CD14-positive monocyte (primary cell): ENCODE measurements at regions not wholly inside any gene's neighbourhood (a gene's known extent, or its start where the extent isn't known, plus 50 kb on each side); places are given as distances from the start of the nearest gene placed in this dataset.

Experiments used
- DNase-seq, 3 donors: peaks; one replicate each; pipeline ENCODE4 v3.0.0-alpha.2; 2011 to 2022
- H2AFZ ChIP-seq: 2 replicates; pipeline ENCODE4 v1.6.0; 2012; ENCODE audit warnings: mild to moderate bottlenecking, low read depth, low read length, inconsistent platforms; ENCODE audit not compliant: insufficient read depth, poor library complexity, severe bottlenecking
- H3K27ac ChIP-seq, 2 donors: 1 replicate in 1 of 2; 2 replicates in 1 of 2; pipeline ENCODE4 v1.5.1; 2012 to 2013; ENCODE audit warnings: low read length in 2 of 2, control low read depth in 1 of 2, inconsistent platforms in 1 of 2, low read depth in 1 of 2, mild to moderate bottlenecking in 1 of 2
- H3K27me3 ChIP-seq, 2 donors: one replicate each; pipeline versions ENCODE4 v1.6.0 to v1.6.1; 2011 to 2013; ENCODE audit warnings: low read length in 2 of 2; ENCODE audit not compliant: control insufficient read depth in 2 of 2, insufficient read depth in 2 of 2
- H3K36me3 ChIP-seq, 2 donors: replicated peaks in 1 of 2; 1 replicate in 1 of 2; 2 replicates in 1 of 2; pipeline versions ENCODE4 v1.5.1 to v1.6.1; 2012 to 2013; ENCODE audit warnings: low read length in 2 of 2, control low read depth in 1 of 2, inconsistent platforms in 1 of 2, mild to moderate bottlenecking in 1 of 2; ENCODE audit not compliant: insufficient read depth in 2 of 2, control insufficient read depth in 1 of 2
- H3K4me1 ChIP-seq, 2 donors: 1 replicate in 1 of 2; 2 replicates in 1 of 2; pipeline versions ENCODE4 v1.5.1 to v1.6.1; 2012 to 2013; ENCODE audit warnings: low read length in 2 of 2, control low read depth in 1 of 2, inconsistent platforms in 1 of 2, mild to moderate bottlenecking in 1 of 2, moderate library complexity in 1 of 2; ENCODE audit not compliant: insufficient read depth in 2 of 2, control insufficient read depth in 1 of 2
- H3K4me2 ChIP-seq: replicated peaks from 2 replicates; pipeline ENCODE3; 2012; ENCODE audit warnings: low read length, moderate library complexity, mild to moderate bottlenecking; ENCODE audit not compliant: poor library complexity, severe bottlenecking; ENCODE audit errors: extremely low read depth
- H3K4me3 ChIP-seq, 3 experiments: fragments of 200-600 bp in 1 of 3; sonication (generic) in 1 of 3; replicated peaks in 1 of 3; 1 replicate in 2 of 3; 2 replicates in 1 of 3; pipeline ENCODE4 v1.5.1; 2011 to 2013; ENCODE audit warnings: low read length in 3 of 3, mild to moderate bottlenecking in 3 of 3, control low read depth in 2 of 3, low read depth in 2 of 3, inconsistent platforms in 1 of 3, moderate library complexity in 1 of 3
- H3K79me2 ChIP-seq: 2 replicates; pipeline ENCODE4 v1.6.0; 2012; ENCODE audit warnings: mild to moderate bottlenecking, control low read depth, inconsistent platforms, low read length, moderate library complexity; ENCODE audit not compliant: insufficient read depth
- H3K9ac ChIP-seq: 2 replicates; pipeline ENCODE4 v1.6.0; 2017; ENCODE audit warnings: low read length, mild to moderate bottlenecking; ENCODE audit not compliant: insufficient read depth, poor library complexity, severe bottlenecking
- H3K9me3 ChIP-seq, 2 donors: replicated peaks in 1 of 2; 1 replicate in 1 of 2; 2 replicates in 1 of 2; pipeline versions ENCODE4 v1.5.1 to v1.6.1; 2012 to 2013; ENCODE audit warnings: low read length in 2 of 2, control low read depth in 1 of 2; ENCODE audit not compliant: control insufficient read depth in 1 of 2, insufficient read depth in 1 of 2
- H4K20me1 ChIP-seq: 2 replicates; pipeline ENCODE4 v1.6.0; 2012; ENCODE audit warnings: mild to moderate bottlenecking, low read length, control low read depth, moderate library complexity; ENCODE audit not compliant: insufficient read depth
- H3K27ac Mint-ChIP-seq, 7 donors: one replicate each; pipeline ENCODE4 v1.8.0; 2020; ENCODE audit warnings: mild to moderate bottlenecking in 7 of 7, mixed read lengths in 7 of 7, moderate library complexity in 6 of 7, inconsistent platforms in 2 of 7
- H3K27me3 Mint-ChIP-seq, 3 donors: one replicate each; pipeline ENCODE4 v1.8.0; 2021 to 2022; ENCODE audit warnings: low read depth in 3 of 3, mild to moderate bottlenecking in 3 of 3, mixed read lengths in 3 of 3, moderate library complexity in 3 of 3, inconsistent platforms in 1 of 3
- H3K36me3 Mint-ChIP-seq, 2 donors: one replicate each; pipeline ENCODE4 v1.8.0; 2020; ENCODE audit warnings: mixed read lengths in 2 of 2, inconsistent platforms in 1 of 2, mild to moderate bottlenecking in 1 of 2
- H3K4me1 Mint-ChIP-seq: one replicate; pipeline ENCODE4 v1.8.0; 2020; ENCODE audit warnings: mild to moderate bottlenecking, mixed read lengths
- H3K4me3 Mint-ChIP-seq, 2 donors: one replicate each; pipeline ENCODE4 v1.8.0; 2020; ENCODE audit warnings: mild to moderate bottlenecking in 2 of 2, mixed read lengths in 2 of 2, moderate library complexity in 1 of 2
- H3K9me3 Mint-ChIP-seq, 7 donors: one replicate each; pipeline ENCODE4 v1.8.0; 2020 to 2022; ENCODE audit warnings: mixed read lengths in 7 of 7, mild to moderate bottlenecking in 6 of 7, moderate library complexity in 6 of 7, inconsistent platforms in 2 of 7
- WGBS: methylation state at CpG from one replicate; pipeline ENCODE4 v1.1.5; 2013; ENCODE audit warnings: missing lambda C conversion rate; ENCODE audit not compliant: insufficient coverage; 5-methylcytosine and 5-hydroxymethylcytosine counted together
- intact Hi-C, 2 donors: fragments of 100-400 bp; cut with micrococcal nuclease; formaldehyde crosslinking; loops; one replicate each; pipeline versions ENCODE4 v1.15.0 to v1.15.1; 2023
- TF ChIP-seq, protein P1 (sequence below): fragments of 200-600 bp; IDR thresholded peaks from one replicate; pipeline ENCODE4 v1.8.0; 2022; ENCODE audit warnings: antibody characterized with exemption, mild to moderate bottlenecking

DNA sequence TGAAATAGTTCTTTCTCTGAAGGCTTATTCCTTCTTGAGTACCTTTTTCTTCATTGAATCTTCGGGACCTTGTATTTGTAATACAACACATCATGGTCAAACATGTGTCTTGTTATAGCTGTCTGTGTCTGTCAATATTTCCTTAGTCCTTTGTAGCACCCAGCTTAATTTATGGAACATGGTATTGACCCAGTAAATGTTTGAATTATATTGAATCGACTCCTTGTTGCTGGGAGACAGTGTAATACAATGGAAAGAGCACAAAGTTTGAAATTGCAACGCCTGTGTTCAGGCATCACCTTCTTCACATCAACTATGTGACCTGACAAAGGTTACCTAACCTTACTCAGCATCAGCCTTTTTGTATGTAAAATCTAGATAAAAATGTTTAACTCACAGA lies 267.2 kb upstream of the CYRIA start:
- Mint-ChIP-seq H3K27me3 (no peaks in the 10 kb centered on the region), H3K27ac (no peak overlapping the region), H3K36me3 (no peaks in the 10 kb centered on the region), H3K9me3 (peaks cover 0 to 6% (median 0%) of the 10 kb centered on the region in 7 donors), H3K4me3 (no peak overlapping the region), H3K4me1 (no peaks in the 10 kb centered on the region)
- Histone ChIP-seq H3K9me3 (no peaks in the 10 kb centered on the region), H3K79me2 (no peaks in the 10 kb centered on the region), H3K27ac (no peak overlapping the region), H3K27me3 (no peaks in the 10 kb centered on the region), H3K4me3 (no peak overlapping the region), H3K9ac (no peak overlapping the region), H3K36me3 (no peaks in the 10 kb centered on the region), H3K4me1 (no peaks in the 10 kb centered on the region), H2AFZ (no peak overlapping the region), H3K4me2 (no peak overlapping the region), H4K20me1 (no peaks in the 10 kb centered on the region)
- no CpG with 5 or more reads among the region's 3 CpGs for WGBS
- TF ChIP-seq, protein P1, sequence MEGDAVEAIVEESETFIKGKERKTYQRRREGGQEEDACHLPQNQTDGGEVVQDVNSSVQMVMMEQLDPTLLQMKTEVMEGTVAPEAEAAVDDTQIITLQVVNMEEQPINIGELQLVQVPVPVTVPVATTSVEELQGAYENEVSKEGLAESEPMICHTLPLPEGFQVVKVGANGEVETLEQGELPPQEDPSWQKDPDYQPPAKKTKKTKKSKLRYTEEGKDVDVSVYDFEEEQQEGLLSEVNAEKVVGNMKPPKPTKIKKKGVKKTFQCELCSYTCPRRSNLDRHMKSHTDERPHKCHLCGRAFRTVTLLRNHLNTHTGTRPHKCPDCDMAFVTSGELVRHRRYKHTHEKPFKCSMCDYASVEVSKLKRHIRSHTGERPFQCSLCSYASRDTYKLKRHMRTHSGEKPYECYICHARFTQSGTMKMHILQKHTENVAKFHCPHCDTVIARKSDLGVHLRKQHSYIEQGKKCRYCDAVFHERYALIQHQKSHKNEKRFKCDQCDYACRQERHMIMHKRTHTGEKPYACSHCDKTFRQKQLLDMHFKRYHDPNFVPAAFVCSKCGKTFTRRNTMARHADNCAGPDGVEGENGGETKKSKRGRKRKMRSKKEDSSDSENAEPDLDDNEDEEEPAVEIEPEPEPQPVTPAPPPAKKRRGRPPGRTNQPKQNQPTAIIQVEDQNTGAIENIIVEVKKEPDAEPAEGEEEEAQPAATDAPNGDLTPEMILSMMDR, result no peak
- intact Hi-C loops, result no loop called here
- no peak for DNase-seq

DNA sequence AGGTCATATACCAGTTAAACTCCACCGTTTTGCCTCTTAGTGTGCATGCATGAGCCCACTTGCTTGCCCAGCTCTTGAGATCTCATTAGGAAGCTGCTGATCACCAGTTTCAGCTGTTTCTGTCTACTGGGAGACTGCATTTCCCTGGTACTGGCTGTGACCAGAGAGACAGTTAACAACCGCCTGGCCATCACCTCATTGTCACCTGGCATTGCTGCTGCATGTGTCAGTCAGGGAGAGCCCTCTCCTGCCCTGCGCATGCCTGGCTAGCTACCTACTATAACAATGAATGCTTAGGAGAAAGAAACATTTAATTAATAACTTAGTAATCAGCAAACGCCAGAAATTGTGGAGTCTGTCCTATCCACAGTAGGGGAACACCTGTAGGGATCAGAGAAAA lies 265.8 kb upstream of the CYRIA start:
- Mint-ChIP-seq H3K27ac (no peak overlapping the region), H3K9me3 (peaks cover 0 to 5% (median 0%) of the 10 kb centered on the region in 7 donors), H3K4me3 (no peak overlapping the region), H3K27me3 (no peaks in the 10 kb centered on the region), H3K4me1 (no peaks in the 10 kb centered on the region), H3K36me3 (no peaks in the 10 kb centered on the region)
- Histone ChIP-seq H3K27me3 (no peaks in the 10 kb centered on the region), H3K4me3 (no peak overlapping the region), H3K79me2 (no peaks in the 10 kb centered on the region), H4K20me1 (no peaks in the 10 kb centered on the region), H3K9ac (no peak overlapping the region), H2AFZ (no peak overlapping the region), H3K9me3 (no peaks in the 10 kb centered on the region), H3K36me3 (no peaks in the 10 kb centered on the region), H3K4me1 (no peaks in the 10 kb centered on the region), H3K27ac (no peak overlapping the region), H3K4me2 (no peak overlapping the region)
- WGBS, result 100% methylated on average over 2 of the region's 4 CpGs
- no peak for DNase-seq
- intact Hi-C loops, result no loop called here
- TF ChIP-seq, protein P1, result no peak
